SH-SY5Y (cell line): ENCODE measurements at regions not wholly inside any gene's neighbourhood (a gene's known extent, or its start where the extent isn't known, plus 50 kb on each side); places are given as distances from the start of the nearest gene placed in this dataset.

ENCODE experiments used
- GATA2 ChIP-seq: IDR thresholded peaks from 2 replicates; pipeline ENCODE4 v1.6.1; 2011; ENCODE audit warnings: mild to moderate bottlenecking, low read depth, low read length
- GATA3 ChIP-seq: IDR thresholded peaks from 2 replicates; pipeline ENCODE4 v1.6.1; 2011; ENCODE audit warnings: low read depth, mild to moderate bottlenecking, low read length, moderate library complexity

DNA sequence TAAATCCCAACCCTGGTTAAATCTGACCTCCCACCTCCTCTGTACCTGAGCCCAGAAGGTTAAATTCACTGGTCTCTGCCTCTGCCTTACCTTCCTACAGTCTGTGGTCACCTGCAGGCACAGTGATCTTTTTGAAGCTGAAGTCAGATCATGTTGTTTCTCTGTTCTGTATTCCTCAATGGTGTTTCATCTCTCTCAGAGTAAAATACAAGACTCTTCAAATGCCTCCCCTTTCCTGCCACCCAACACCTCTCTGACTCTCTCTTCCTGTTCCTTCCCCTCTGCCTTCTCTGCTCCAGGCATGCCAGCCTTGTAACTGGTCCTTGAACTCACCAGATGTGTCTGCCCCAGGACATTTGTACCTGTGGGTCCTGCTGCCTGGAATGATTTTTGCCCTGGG is 219.3 kb downstream of the UXS1 start:
- TF ChIP-seq GATA3 (no peak), GATA2 (no peak)
